Panc1 (cell line): ENCODE measurements at regions not wholly inside any gene's neighbourhood (a gene's known extent, or its start where the extent isn't known, plus 50 kb on each side); places are given as distances from the start of the nearest gene placed in this dataset.

Experiments
- CTCF ChIP-seq: fragments of 450-650 bp; IDR thresholded peaks from 2 replicates; pipeline ENCODE4 v1.5.1; 2017; ENCODE audit warnings: mild to moderate bottlenecking
- POLR2AphosphoS5 ChIP-seq: IDR thresholded peaks from 2 replicates; pipeline ENCODE4 v1.6.1; 2012; ENCODE audit warnings: mild to moderate bottlenecking, low read depth, low read length, moderate library complexity
- REST ChIP-seq, 2 experiments: IDR thresholded peaks; 2 replicates each; pipeline ENCODE4 v1.6.1; 2011 to 2012; ENCODE audit warnings: low read depth in 2 of 2, control low read depth in 1 of 2, low read length in 1 of 2, mild to moderate bottlenecking in 1 of 2, moderate library complexity in 1 of 2; ENCODE audit not compliant: insufficient read depth in 1 of 2
- SIN3A ChIP-seq: IDR thresholded peaks from 2 replicates; pipeline ENCODE4 v1.6.1; 2012; ENCODE audit warnings: low read depth, mild to moderate bottlenecking, low read length, moderate library complexity, borderline replicate concordance; ENCODE audit not compliant: insufficient read depth

- TF ChIP-seq CTCF (no peak), REST (IDR thresholded peaks at IDR 0.05; ENCODE audit: insufficient read depth in 1 of 2, low read depth in 2 of 2, low read length in 1 of 2) (no peak), POLR2AphosphoS5 (no peak), SIN3A (no peak)
Observed at GRCh38 chrX:131187206-131187605, 101.9 kb downstream of the IGSF1 start.
